ENCODE measurements at regions not wholly inside any gene's neighbourhood (a gene's known extent, or its start where the extent isn't known, plus 50 kb on each side); places are given as distances from the start of the nearest gene placed in this dataset.

DNA sequence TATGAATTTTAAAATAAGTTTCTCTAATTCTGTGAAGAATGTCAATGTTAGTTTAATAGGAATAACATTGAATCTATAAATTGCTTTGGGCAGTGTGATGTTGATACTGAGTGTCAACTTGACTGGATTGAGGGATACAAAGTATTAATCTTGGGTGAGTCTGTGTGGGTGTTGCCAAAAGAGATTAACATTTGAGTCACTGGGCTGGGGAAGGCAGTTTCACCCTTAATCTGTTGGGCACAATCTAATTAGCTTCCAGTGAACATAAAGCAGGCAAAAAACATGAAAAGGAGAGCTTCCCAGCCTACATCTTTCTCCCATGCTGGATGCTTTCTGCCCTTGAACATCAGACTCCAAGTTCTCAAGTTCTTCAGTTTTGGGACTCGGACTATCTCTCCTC, 832.0 kb upstream of the ARRDC3 start:
- Mint-ChIP-seq H3K36me3 (peaks cover 44% of the 10 kb centered on the region), H3K4me3 (no peak overlapping the region), H3K9me3 (peaks cover 78% of the 10 kb centered on the region), H3K4me1 (no peaks in the 10 kb centered on the region), H3K27me3 (ENCODE audit: low read depth) (no peaks in the 10 kb centered on the region), H3K27ac (no peak overlapping the region)
- ChIA-PET CTCF (no interaction called here), POLR2A (no interaction called here)
- ATAC-seq (no peak), DNase-seq (ENCODE audit: low spot score) (no peak)
- TF ChIP-seq CBFB (CRISPR knock-in tag; IDR thresholded peaks at IDR 0.05; ENCODE audit: low read depth) (no peak), MLX (CRISPR knock-in tag; IDR thresholded peaks at IDR 0.05) (no peak), IRF2 (CRISPR knock-in tag; IDR thresholded peaks at IDR 0.05; ENCODE audit: borderline replicate concordance, low read depth) (no peak), ZNF671 (CRISPR knock-in tag; IDR thresholded peaks at IDR 0.05) (no peak), GABPB1 (CRISPR knock-in tag; IDR thresholded peaks at IDR 0.05) (no peak), ERG (CRISPR knock-in tag; IDR thresholded peaks at IDR 0.05) (no peak), NFE2L1 (CRISPR knock-in tag; IDR thresholded peaks at IDR 0.05) (no peak), NFATC4 (CRISPR knock-in tag; IDR thresholded peaks at IDR 0.05) (no peak), ZNF219 (CRISPR knock-in tag; IDR thresholded peaks at IDR 0.05; ENCODE audit: borderline replicate concordance) (no peak), ESRRA (CRISPR knock-in tag; IDR thresholded peaks at IDR 0.05; ENCODE audit: borderline replicate concordance) (no peak), NR1H2 (CRISPR knock-in tag; IDR thresholded peaks at IDR 0.05) (no peak), TEAD4 (CRISPR knock-in tag; IDR thresholded peaks at IDR 0.05) (no peak), ZNF317 (CRISPR knock-in tag; IDR thresholded peaks at IDR 0.05; ENCODE audit: borderline replicate concordance, low read depth) (no peak), ZSCAN18 (CRISPR knock-in tag; IDR thresholded peaks at IDR 0.05) (no peak), E2F4 (CRISPR knock-in tag; IDR thresholded peaks at IDR 0.05; ENCODE audit: borderline replicate concordance, low read depth) (no peak), MXD4 (CRISPR knock-in tag; IDR thresholded peaks at IDR 0.05; ENCODE audit: borderline replicate concordance) (no peak), SP1 (CRISPR knock-in tag; conservative IDR thresholded peaks at IDR 0.05) (no peak), FOXP1 (CRISPR knock-in tag; IDR thresholded peaks at IDR 0.05; ENCODE audit: borderline replicate concordance) (no peak)
- TF ChIP-seq, protein P1, sequence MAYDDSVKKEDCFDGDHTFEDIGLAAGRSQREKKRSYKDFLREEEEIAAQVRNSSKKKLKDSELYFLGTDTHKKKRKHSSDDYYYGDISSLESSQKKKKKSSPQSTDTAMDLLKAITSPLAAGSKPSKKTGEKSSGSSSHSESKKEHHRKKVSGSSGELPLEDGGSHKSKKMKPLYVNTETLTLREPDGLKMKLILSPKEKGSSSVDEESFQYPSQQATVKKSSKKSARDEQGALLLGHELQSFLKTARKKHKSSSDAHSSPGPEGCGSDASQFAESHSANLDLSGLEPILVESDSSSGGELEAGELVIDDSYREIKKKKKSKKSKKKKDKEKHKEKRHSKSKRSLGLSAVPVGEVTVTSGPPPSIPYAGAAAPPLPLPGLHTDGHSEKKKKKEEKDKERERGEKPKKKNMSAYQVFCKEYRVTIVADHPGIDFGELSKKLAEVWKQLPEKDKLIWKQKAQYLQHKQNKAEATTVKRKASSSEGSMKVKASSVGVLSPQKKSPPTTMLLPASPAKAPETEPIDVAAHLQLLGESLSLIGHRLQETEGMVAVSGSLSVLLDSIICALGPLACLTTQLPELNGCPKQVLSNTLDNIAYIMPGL (CRISPR knock-in tag; IDR thresholded peaks at IDR 0.05), result no peak
- TF ChIP-seq, protein P2, sequence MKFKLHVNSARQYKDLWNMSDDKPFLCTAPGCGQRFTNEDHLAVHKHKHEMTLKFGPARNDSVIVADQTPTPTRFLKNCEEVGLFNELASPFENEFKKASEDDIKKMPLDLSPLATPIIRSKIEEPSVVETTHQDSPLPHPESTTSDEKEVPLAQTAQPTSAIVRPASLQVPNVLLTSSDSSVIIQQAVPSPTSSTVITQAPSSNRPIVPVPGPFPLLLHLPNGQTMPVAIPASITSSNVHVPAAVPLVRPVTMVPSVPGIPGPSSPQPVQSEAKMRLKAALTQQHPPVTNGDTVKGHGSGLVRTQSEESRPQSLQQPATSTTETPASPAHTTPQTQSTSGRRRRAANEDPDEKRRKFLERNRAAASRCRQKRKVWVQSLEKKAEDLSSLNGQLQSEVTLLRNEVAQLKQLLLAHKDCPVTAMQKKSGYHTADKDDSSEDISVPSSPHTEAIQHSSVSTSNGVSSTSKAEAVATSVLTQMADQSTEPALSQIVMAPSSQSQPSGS (CRISPR knock-in tag; IDR thresholded peaks at IDR 0.05; ENCODE audit: borderline replicate concordance, low read depth), result no peak
